OCI-LY3 (cell line): ENCODE measurements at regions not wholly inside any gene's neighbourhood (a gene's known extent, or its start where the extent isn't known, plus 50 kb on each side); places are given as distances from the start of the nearest gene placed in this dataset.

Experiments used
- H2AFZ ChIP-seq: fragments of 200-600, 300-600 bp; shearing (Covaris generic); 2 replicates; pipeline ENCODE4 v1.6.0; 2014; ENCODE audit warnings: antibody characterized with exemption, low read depth, low read length
- H3K27ac ChIP-seq: fragments of 200-600, 300-600 bp; sonication (generic); 2 replicates; pipeline ENCODE4 v1.5.1; 2014; ENCODE audit warnings: mild to moderate bottlenecking, low read length, moderate library complexity, mixed read lengths
- H3K27me3 ChIP-seq: fragments of 200-600, 300-600 bp; sonication (generic); 2 replicates; pipeline ENCODE4 v1.6.1; 2014; ENCODE audit warnings: low read depth, low read length, mixed read lengths
- H3K36me3 ChIP-seq: fragments of 200-600, 300-600 bp; sonication (generic); replicated peaks from 2 replicates; pipeline ENCODE3; 2014; ENCODE audit warnings: low read depth, low read length, mixed read lengths
- H3K4me1 ChIP-seq: fragments of 300-600, 200-600 bp; sonication (generic); 2 replicates; pipeline ENCODE4 v1.6.1; 2014; ENCODE audit warnings: low read length, mixed read lengths
- H3K4me2 ChIP-seq: fragments of 200-600, 300-600 bp; sonication (generic); 2 replicates; pipeline ENCODE4 v1.6.1; 2014; ENCODE audit warnings: low read length, mixed read lengths
- H3K4me3 ChIP-seq: fragments of 300-600, 200-600 bp; sonication (generic); 2 replicates; pipeline ENCODE4 v1.5.1; 2014; ENCODE audit warnings: antibody characterized with exemption, mild to moderate bottlenecking, low read length, moderate library complexity
- H3K79me2 ChIP-seq: fragments of 300-600, 200-600 bp; shearing (Covaris generic); 2 replicates; pipeline ENCODE4 v1.6.1; 2014; ENCODE audit warnings: mild to moderate bottlenecking, low read length, mixed read lengths
- H3K9ac ChIP-seq: fragments of 300-600, 200-600 bp; shearing (Covaris generic); 2 replicates; pipeline ENCODE4 v1.6.0; 2014; ENCODE audit warnings: mild to moderate bottlenecking, low read length, moderate library complexity
- H3K9me3 ChIP-seq: fragments of 200-600, 300-600 bp; shearing (Covaris generic); 2 replicates; pipeline ENCODE4 v1.6.1; 2014; ENCODE audit warnings: low read length, mixed read lengths; ENCODE audit not compliant: insufficient read depth
- H4K20me1 ChIP-seq: fragments of 200-600, 300-600 bp; sonication (generic); 2 replicates; pipeline ENCODE4 v1.6.1; 2016; ENCODE audit warnings: low read length, mixed read lengths; ENCODE audit not compliant: insufficient read depth
- EZH2phosphoT487 ChIP-seq: fragments of 200-600 bp; shearing (Covaris generic); IDR thresholded peaks from 2 replicates; pipeline ENCODE4 v1.6.1; 2018; ENCODE audit warnings: antibody characterized with exemption, mixed run types, low read depth
- TF ChIP-seq, protein P1 (sequence below): fragments of 200-600, 300-600 bp; sonication (generic); IDR thresholded peaks from 2 replicates; pipeline ENCODE4 v1.5.1; 2014; ENCODE audit warnings: antibody characterized with exemption, low read length, low read depth

DNA sequence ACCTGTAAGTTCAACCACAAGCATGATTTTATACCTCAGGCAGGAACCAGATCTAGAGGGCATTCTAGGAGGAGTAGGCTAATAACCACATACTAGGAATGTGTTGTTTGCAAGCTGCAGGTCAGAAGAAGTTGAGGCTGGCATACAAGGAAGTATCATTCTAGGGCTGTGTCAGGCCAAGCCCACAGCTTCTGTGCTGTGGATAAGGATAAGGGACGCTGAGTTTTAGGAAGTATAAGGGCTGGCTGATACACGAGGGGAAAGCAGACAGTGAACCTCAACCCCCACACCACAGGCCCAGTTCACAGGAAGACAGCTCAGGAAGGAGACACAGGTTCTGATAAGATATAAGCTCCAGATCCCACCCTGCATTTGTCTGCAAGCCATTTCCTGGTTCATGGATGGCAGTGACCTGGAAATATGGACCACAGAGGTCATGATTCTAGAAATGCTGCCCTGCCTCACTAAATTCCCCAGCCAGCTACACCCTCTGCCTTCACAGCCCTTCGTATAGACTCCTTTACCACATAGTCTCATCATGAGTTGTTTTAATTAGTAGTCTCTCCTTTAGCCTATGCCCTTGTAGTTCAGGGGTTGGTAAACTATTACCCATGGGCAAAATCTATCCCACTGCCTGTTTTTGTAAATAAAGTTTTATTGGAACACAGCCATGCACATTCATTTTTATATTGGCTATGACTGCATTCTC, 260.7 kb downstream of the OPA1 start:
- Histone ChIP-seq H3K9me3 (no peaks in the 10 kb centered on the region), H3K27me3 (peaks cover 8% of the 10 kb centered on the region; the same call in 1 of the 2 replicates), H3K4me1 (no peaks in the 10 kb centered on the region), H3K79me2 (no peaks in the 10 kb centered on the region), H2AFZ (no peak overlapping the region), H3K27ac (no peak overlapping the region), H3K36me3 (no peaks in the 10 kb centered on the region), H3K9ac (no peak overlapping the region), H4K20me1 (no peaks in the 10 kb centered on the region), H3K4me3 (no peak overlapping the region), H3K4me2 (no peak overlapping the region)
- TF ChIP-seq, protein P1, sequence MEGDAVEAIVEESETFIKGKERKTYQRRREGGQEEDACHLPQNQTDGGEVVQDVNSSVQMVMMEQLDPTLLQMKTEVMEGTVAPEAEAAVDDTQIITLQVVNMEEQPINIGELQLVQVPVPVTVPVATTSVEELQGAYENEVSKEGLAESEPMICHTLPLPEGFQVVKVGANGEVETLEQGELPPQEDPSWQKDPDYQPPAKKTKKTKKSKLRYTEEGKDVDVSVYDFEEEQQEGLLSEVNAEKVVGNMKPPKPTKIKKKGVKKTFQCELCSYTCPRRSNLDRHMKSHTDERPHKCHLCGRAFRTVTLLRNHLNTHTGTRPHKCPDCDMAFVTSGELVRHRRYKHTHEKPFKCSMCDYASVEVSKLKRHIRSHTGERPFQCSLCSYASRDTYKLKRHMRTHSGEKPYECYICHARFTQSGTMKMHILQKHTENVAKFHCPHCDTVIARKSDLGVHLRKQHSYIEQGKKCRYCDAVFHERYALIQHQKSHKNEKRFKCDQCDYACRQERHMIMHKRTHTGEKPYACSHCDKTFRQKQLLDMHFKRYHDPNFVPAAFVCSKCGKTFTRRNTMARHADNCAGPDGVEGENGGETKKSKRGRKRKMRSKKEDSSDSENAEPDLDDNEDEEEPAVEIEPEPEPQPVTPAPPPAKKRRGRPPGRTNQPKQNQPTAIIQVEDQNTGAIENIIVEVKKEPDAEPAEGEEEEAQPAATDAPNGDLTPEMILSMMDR = no peak
- no peak for TF ChIP-seq EZH2phosphoT487

DNA sequence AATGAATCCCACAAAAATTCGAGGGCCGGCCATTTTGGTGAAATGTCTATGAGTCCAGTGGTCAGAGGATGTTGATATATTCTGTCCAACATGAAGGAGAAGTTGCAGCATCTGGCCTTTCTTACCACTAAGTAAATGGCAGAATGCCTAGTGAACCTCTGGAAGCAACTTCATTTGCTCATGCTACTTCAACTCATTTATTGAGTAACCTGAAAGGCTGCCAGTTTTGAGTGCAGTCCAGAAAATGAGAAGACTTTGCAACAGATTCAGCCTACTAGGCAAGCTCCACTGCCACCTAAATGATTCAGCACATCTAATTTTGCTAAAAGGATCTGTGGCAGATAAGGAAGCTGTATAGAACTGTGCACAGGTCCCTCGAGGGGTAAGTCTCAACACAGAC, 265.0 kb downstream of the OPA1 start:
- H3K4me1 ChIP-seq = no peaks in the 10 kb centered on the region
- no peak overlapping the region for H3K4me2 ChIP-seq
- H2AFZ ChIP-seq = no peak overlapping the region
- H3K27me3 ChIP-seq = peaks cover 28% of the 10 kb centered on the region
- no peaks in the 10 kb centered on the region for H3K9me3 ChIP-seq
- no peaks in the 10 kb centered on the region for H3K79me2 ChIP-seq
- no peak overlapping the region for H3K27ac ChIP-seq
- no peaks in the 10 kb centered on the region for H3K36me3 ChIP-seq
- H4K20me1 ChIP-seq = no peaks in the 10 kb centered on the region
- no peak overlapping the region for H3K9ac ChIP-seq
- H3K4me3 ChIP-seq = no peak overlapping the region
- no peak for TF ChIP-seq EZH2phosphoT487
- TF ChIP-seq, protein P1 = no peak

DNA sequence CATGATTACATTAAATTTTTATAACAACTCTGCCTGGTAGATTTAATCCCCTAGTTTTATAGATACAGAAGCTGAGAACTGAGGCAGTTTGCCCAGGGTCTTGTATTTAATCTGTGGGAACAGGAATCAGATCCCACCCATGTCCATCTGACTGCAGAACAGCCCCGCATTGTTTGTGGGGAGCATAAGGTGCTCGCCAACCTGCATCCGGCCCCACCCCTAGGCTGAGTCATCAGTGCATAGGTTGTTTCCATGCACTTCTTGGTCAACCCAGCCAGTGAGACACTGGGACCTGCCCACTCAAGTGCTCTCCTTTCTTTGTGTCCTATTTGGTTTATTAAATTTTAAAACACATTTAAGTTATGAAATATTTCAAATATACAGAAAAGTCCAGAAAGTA, 266.2 kb downstream of the OPA1 start:
- no peaks in the 10 kb centered on the region for H4K20me1 ChIP-seq
- H3K27me3 ChIP-seq = peaks cover 40% of the 10 kb centered on the region
- H3K79me2 ChIP-seq = no peaks in the 10 kb centered on the region
- no peak overlapping the region for H2AFZ ChIP-seq
- H3K27ac ChIP-seq = no peak overlapping the region
- no peak overlapping the region for H3K4me2 ChIP-seq
- TF ChIP-seq, protein P1 = no peak
- no peak for TF ChIP-seq EZH2phosphoT487
- H3K9me3 ChIP-seq = no peaks in the 10 kb centered on the region
- no peak overlapping the region for H3K4me3 ChIP-seq
- H3K4me1 ChIP-seq = peaks cover 4% of the 10 kb centered on the region; the same call in 1 of the 2 replicates
- no peaks in the 10 kb centered on the region for H3K36me3 ChIP-seq
- no peak overlapping the region for H3K9ac ChIP-seq

DNA sequence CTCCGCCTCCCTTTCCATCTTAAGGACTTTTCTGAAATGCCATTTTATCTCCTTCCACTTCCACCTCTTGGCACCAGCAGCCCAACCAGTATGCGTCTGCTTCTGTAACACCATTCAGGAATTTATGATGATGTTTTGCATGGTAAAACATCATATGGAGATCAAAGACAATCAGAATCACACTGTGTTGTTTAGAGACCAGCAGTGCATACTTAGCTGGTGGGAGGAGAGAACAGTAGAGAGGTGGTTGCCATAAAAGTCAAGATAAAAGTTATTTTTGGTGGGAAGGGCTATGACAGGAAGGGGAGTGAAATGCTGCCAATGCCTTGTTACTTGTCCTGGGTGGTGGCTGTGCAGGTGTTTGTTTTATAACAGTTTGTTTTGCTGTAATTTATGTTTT, 268.0 kb downstream of the OPA1 start:
- Histone ChIP-seq H3K36me3 (no peaks in the 10 kb centered on the region), H4K20me1 (no peaks in the 10 kb centered on the region), H3K4me1 (peaks cover 21% of the 10 kb centered on the region), H3K27me3 (peaks cover 37% of the 10 kb centered on the region), H3K4me2 (no peak overlapping the region), H3K27ac (no peak overlapping the region), H3K4me3 (no peak overlapping the region), H3K79me2 (no peaks in the 10 kb centered on the region), H3K9me3 (no peaks in the 10 kb centered on the region), H3K9ac (no peak overlapping the region), H2AFZ (no peak overlapping the region)
- TF ChIP-seq, protein P1 = no peak
- TF ChIP-seq EZH2phosphoT487 = no peak
